ENCODE measurements at regions not wholly inside any gene's neighbourhood (a gene's known extent, or its start where the extent isn't known, plus 50 kb on each side); places are given as distances from the start of the nearest gene placed in this dataset.

DNA sequence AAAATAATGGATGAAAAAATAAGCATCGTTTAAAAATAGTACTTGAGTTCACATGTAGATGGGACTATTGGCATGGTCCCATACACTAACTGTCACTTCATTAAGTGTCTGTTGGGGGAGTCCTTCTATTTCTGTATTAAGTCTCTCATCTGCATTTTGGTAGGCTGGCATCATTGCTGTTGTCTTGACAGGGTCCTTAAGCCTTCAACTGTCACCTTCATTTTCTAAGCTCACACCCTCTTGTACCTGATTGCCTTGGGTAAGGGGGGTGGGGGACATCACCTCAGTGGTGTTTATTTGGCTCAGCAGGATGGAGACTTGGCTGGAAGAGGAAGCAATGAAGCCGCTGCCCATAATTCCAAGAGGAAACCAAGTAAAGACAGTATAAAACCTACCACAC is 202.0 kb upstream of the VEPH1 start:
- Histone ChIP-seq H3K27me3 (ENCODE audit: control insufficient read depth, insufficient read depth, low read length) (peaks cover 3% of the 10 kb centered on the region), H3K27ac (ENCODE audit: low read depth, low read length) (no peak overlapping the region), H3K4me3 (ENCODE audit: low read depth, low read length) (no peak overlapping the region), H3K9me3 (ENCODE audit: control insufficient read depth, insufficient read depth, low read length) (no peaks in the 10 kb centered on the region)
- POLR2A ChIA-PET: no interaction called here
- TF ChIP-seq, protein P1, sequence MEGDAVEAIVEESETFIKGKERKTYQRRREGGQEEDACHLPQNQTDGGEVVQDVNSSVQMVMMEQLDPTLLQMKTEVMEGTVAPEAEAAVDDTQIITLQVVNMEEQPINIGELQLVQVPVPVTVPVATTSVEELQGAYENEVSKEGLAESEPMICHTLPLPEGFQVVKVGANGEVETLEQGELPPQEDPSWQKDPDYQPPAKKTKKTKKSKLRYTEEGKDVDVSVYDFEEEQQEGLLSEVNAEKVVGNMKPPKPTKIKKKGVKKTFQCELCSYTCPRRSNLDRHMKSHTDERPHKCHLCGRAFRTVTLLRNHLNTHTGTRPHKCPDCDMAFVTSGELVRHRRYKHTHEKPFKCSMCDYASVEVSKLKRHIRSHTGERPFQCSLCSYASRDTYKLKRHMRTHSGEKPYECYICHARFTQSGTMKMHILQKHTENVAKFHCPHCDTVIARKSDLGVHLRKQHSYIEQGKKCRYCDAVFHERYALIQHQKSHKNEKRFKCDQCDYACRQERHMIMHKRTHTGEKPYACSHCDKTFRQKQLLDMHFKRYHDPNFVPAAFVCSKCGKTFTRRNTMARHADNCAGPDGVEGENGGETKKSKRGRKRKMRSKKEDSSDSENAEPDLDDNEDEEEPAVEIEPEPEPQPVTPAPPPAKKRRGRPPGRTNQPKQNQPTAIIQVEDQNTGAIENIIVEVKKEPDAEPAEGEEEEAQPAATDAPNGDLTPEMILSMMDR (IDR thresholded peaks at IDR 0.05; ENCODE audit: low read depth, low read length): no peak
- DNase-seq (ENCODE audit: low read depth, low spot score): no peak
- CTCF ChIA-PET: interaction anchor here (0.7 kb wide), 1 partner anchor 32 kb away, joined by 4 read pairs; no protein-coding TSS in a partner anchor

DNA sequence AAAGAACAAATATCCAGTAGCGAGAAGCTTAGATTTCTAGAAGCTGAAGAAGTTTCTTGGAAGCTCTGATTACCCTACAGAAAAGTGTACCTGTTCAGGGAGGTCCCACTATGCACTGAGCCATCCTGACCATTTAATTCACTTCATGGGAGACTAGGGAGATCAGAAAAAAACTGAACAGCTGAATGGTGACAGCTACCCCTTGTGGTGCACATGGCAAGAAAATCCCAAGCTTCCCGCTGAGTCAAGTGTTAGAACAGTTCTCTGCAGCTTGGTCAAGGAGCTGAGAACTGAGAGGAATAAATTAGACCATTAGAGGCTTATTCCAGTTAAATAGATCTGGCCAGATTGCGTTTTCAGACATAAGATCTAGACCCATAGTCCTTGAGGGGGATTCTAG is 197.2 kb upstream of the VEPH1 start:
- ChIA-PET CTCF (no interaction called here), POLR2A (no interaction called here)
- DNase-seq (ENCODE audit: low read depth, low spot score): no peak
- H3K9me3 ChIP-seq (ENCODE audit: control insufficient read depth, insufficient read depth, low read length): no peaks in the 10 kb centered on the region
- no peak overlapping the region for H3K27ac ChIP-seq (ENCODE audit: low read depth, low read length)
- TF ChIP-seq, protein P1 (IDR thresholded peaks at IDR 0.05; ENCODE audit: low read depth, low read length): peak; percentile 30
- H3K4me3 ChIP-seq (ENCODE audit: low read depth, low read length): no peak overlapping the region
- peaks cover 7% of the 10 kb centered on the region for H3K27me3 ChIP-seq (ENCODE audit: control insufficient read depth, insufficient read depth, low read length)

DNA sequence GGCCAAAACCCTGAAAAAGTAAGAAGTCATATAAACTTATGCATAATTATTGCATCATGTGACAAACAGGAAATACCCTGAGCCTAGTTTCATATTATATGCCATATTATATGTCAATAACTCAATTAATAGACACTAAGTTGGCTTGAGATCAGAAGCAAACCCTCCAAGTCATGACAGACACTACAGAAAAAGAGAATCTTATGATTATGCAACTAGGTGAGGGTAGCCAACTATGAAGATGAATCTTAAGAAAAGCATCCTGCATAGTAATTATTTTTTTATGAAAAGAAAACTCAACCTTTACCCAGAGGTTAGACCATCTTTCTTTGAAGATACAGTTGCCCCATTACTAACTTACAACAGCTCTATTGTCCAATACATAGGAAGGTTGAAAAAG is 192.4 kb upstream of the VEPH1 start:
- TF ChIP-seq, protein P1 (IDR thresholded peaks at IDR 0.05; ENCODE audit: low read depth, low read length): no peak
- Histone ChIP-seq H3K4me3 (ENCODE audit: low read depth, low read length) (no peak overlapping the region), H3K27ac (ENCODE audit: low read depth, low read length) (no peak overlapping the region), H3K27me3 (ENCODE audit: control insufficient read depth, insufficient read depth, low read length) (peaks cover 4% of the 10 kb centered on the region), H3K9me3 (ENCODE audit: control insufficient read depth, insufficient read depth, low read length) (no peaks in the 10 kb centered on the region)
- DNase-seq (ENCODE audit: low read depth, low spot score): no peak
- ChIA-PET CTCF (no interaction called here), POLR2A (no interaction called here)

DNA sequence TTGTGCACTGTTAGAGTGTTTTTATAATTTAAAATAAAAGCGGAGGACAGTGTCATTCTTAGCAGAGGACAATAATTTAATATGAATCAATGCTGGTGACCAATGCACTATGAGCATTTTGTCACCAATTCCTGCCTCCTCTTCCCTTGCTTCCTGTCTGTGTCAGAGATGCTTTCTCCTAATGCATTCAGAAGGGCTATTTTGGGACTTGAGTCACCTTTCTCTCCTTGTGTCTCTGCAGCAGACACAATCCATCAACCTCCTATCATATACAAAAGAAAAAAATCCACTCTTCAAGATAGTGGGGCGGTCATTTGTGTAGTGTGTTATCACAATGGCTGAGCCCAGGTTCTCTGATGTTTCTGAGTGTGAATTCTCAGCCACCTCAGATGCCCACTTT is 191.9 kb upstream of the VEPH1 start:
- Histone ChIP-seq H3K27me3 (ENCODE audit: control insufficient read depth, insufficient read depth, low read length) (peaks cover 3% of the 10 kb centered on the region), H3K27ac (ENCODE audit: low read depth, low read length) (no peak overlapping the region), H3K4me3 (ENCODE audit: low read depth, low read length) (no peak overlapping the region), H3K9me3 (ENCODE audit: control insufficient read depth, insufficient read depth, low read length) (no peaks in the 10 kb centered on the region)
- ChIA-PET POLR2A (no interaction called here), CTCF (no interaction called here)
- TF ChIP-seq, protein P1 (IDR thresholded peaks at IDR 0.05; ENCODE audit: low read depth, low read length): no peak
- no peak for DNase-seq (ENCODE audit: low read depth, low spot score)

DNA sequence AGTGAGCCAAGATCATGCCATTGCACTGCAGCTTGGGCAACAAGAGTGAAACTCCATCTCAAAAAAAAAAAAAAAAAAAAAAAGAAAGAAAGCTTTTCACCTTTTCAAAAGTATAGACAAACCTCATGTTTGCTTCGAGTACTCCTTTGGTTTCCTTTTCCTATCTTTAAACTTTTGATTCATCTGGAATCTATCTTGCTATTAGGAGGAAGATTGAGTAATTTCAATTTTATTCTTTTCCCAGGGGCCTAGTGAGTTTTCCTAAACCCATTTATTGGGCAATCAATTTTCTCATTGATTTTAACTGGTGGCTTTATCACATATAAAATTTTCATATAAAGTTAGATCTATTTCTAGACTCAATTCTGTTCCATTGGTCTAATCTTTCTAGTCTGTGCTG is 190.5 kb upstream of the VEPH1 start:
- Histone ChIP-seq H3K9me3 (ENCODE audit: control insufficient read depth, insufficient read depth, low read length) (no peaks in the 10 kb centered on the region), H3K4me3 (ENCODE audit: low read depth, low read length) (no peak overlapping the region), H3K27ac (ENCODE audit: low read depth, low read length) (no peak overlapping the region), H3K27me3 (ENCODE audit: control insufficient read depth, insufficient read depth, low read length) (peaks cover 1% of the 10 kb centered on the region)
- ChIA-PET POLR2A (no interaction called here), CTCF (no interaction called here)
- TF ChIP-seq, protein P1 (IDR thresholded peaks at IDR 0.05; ENCODE audit: low read depth, low read length): no peak
- DNase-seq (ENCODE audit: low read depth, low spot score): no peak

Data from AG04450 (cell line).